NCI-H2029 treated with DMSO at 0.1 percent for 48 hours (cell line): ENCODE measurements at regions not wholly inside any gene's neighbourhood (a gene's known extent, or its start where the extent isn't known, plus 50 kb on each side); places are given as distances from the start of the nearest gene placed in this dataset.

ENCODE experiments used
- DNase-seq: peaks from one replicate; lab custom pipeline; 2025; lab: John Stamatoyannopoulos, UW

- DNase-seq = no peak
Measured at GRCh38 chr13:78334059-78334458, 269.3 kb downstream of the POU4F1 start.

DNA sequence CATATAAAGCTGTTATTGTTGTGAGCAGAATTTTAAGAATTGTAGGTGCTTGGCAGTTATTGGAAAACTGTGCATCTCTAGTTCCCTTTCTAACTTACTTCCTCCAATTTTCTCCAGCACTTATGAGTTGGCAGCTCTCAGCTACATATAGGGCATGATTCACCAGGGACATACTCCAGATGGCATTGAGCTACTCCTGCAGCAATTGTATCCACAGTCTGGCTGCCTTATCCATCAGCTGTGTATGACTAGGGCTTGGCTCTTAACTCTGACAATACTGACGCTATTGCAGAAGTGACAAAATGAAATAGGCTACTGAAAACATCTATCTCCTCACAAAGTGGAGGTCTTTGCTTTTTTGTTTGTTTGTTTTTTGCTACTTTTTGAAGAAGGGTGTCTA lies 276.7 kb downstream of the POU4F1 start:
- no peak for DNase-seq

GRCh38 chr13:78325585-78325984 lies 277.8 kb downstream of the POU4F1 start:
- no peak for DNase-seq

DNA sequence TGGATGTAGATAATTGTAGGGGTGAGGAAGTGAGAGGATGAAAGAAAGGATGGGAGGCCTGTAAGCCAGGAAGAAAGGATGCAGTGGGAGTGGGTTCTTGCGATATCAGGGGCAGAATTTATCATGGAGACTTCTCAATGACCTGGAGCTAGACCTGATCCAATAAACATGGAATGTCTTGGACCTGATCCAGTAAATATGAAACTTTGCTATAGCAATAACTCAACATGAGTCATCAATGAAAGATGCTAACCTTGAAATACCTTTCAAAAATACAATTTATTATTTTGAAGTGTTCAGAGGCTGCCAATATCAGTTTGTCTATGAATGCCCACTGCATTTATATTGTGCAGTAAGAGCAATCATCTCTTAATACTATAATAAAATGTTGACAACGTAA lies 279.5 kb downstream of the POU4F1 start:
- no peak for DNase-seq

DNA sequence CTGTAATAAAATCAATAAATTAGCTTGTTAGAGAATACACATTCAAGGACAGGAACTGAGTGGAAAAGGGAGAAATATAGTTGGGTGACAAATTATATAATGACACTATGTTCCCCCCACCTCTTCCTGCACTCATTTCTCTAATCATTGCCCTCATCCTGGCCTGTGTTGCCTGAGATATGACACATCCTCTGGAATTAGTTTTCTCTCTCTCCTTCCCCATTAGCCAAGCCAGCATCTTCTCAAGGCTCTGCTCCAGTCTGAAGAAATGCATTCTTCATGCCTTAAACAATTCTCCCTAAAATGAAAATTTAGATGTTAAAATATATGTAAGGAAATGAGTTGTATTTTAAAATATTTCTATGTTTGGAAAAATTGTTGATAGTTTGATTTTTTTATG lies 280.3 kb downstream of the POU4F1 start:
- no peak for DNase-seq

- DNase-seq = no peak
Measured at GRCh38 chr13:78319101-78319627, 284.2 kb downstream of the POU4F1 start.

DNA sequence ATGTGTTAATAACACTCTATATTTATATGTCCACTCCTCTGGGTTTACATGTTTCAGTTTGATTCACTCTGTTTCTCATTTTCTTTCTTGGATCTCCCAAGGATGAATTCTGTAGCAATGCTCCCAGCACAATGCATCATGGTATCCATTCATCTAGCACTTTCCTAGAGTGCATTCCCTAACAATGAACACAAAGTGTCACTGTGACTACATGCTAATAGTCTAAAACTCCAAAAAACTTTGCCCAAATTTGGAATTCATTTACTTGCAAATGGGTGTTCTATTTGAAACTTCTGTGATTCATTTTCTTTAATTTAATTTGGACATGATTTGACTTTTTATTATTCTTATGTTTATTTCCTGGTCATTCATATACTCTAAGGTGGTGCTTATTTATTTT lies 286.3 kb downstream of the POU4F1 start:
- no peak for DNase-seq

- DNase-seq = no peak
Measured at GRCh38 chr13:78309497-78310180, 293.7 kb downstream of the POU4F1 start.

DNA sequence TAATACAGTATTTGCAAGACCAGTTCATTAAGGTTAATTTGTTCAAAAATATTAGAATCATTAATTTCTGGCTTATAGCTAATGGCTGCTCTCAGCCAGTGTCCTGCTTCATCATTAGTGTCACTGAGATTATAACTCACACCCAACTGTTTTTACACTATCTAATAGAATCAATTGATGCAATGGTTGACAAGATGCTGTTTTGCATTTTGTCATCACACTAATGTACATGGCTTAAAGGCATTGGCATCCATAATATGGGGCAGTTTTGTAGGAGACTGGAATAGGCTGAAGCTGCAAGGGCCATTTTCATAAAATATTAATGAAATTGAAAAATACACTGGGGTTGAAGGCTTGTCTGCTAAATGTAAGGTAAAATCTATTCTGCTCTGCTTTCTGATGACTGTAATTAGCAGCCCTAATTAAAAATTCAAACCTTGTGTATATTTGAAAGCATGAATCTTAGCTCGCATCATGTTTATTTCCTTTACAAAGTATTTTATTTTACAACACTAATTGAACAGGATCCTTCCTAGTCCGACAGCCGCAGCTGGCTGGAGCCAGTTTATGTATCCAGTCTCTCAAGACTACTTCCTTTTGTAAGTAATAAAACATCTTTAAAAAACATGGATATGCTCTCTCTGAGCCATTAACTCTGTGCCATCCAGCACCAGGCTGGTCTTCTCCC lies 296.7 kb downstream of the POU4F1 start:
- no peak for DNase-seq

- DNase-seq = no peak
Measured at GRCh38 chr13:78305171-78305570, 298.2 kb downstream of the POU4F1 start.

DNA sequence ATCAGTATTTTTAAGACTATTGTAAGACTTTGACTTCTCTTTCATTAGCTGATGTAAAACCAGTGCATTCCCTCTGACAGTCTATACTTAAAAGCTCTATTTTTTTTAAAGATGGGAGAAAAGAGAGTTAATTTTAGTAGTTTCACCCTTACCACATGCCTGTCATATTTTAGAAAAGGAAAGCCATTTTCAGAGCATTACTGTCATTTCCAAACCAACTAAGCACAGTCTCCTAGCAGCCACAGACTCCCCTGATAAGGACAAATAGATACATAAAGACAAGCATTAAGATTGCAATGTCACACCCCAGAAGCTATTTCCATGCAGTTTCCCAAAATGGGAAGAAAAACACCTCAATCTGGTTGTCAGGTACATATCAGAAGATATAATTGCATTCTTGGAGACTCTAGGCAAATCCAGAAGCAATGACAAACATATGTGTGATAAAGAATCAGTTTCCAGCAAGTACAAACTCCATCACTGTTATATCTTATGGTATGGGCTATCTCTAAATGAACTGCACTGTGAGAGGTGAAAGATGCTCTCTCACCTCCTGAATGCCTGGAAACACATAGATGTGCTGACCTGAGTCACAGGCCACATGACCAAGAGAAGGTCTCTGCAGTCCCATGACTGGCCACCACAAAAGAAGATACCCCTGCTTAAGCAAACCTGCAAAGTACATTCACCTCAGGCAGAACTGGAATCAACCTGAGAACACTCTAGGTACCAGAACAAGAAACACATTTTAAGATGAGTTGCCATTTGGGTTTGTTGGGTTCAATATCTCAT lies 303.3 kb downstream of the POU4F1 start:
- DNase-seq = no peak

GRCh38 chr13:78298657-78299056 lies 304.7 kb downstream of the POU4F1 start:
- no peak for DNase-seq

DNA sequence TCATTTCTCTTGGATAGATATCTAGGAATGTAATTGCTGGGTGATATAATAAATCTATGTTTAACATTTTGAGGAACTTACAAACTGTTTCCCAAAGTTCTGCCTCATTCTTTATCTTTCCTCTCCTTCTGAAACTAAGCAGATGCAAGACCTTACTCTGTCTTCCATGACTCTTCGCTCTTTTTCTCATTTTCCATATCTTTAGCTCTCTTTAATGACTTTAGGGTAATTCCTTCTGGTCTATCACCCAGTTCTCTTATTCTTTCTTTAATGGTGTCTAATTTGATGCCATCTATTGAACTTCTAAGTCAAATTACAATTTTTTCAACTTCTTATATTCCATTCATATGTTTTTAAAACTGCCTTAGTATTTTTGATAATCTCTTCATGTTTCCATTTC lies 316.6 kb downstream of the POU4F1 start:
- no peak for DNase-seq

GRCh38 chr13:78265098-78265497 lies 338.3 kb downstream of the POU4F1 start:
- DNase-seq = no peak

DNA sequence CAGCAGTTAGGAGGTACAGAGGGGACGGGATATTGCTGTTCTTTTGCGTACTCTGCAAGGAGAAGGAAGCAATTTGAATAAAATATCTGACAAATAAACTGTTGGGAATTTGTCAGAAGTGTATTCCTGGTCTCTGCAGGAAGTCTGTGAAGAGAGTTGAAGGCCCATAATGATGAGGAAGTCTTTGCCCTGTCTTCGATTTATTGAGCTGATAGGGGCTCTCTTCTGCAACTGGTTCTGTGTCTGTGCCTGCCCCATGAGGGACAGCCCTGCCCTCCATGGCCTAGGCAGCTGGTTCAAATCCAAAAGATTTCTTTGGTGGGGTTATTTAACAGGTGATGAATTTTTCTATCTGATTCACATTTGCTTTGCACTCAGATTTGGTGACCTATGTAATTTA lies 339.7 kb upstream of the EDNRB start:
- DNase-seq = no peak

GRCh38 chr13:78256484-78256883 lies 337.9 kb upstream of the EDNRB start:
- DNase-seq = no peak

DNA sequence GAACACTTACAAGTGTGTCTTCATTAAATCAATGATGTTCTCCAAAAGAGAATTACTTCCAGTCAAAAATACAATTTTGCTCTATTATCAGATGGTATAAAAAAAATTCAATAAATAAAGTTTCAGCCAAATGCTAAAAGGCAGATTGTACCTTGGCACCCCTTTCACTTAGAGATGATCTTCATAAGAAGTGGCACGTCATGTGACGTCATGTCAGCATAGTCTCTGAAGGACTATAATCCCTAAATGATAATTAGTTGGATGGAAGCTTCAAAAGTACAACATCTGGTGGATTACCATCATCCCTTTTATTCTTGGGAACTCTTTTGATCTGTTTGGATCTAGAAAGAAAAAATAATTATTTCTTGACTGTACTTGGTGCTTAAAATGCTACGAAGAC lies 335.5 kb upstream of the EDNRB start:
- no peak for DNase-seq

GRCh38 chr13:78247362-78247761 lies 328.7 kb upstream of the EDNRB start:
- no peak for DNase-seq

GRCh38 chr13:78241278-78241919 lies 322.8 kb upstream of the EDNRB start:
- DNase-seq = peak; percentile 0

GRCh38 chr13:78239714-78240113 lies 321.1 kb upstream of the EDNRB start:
- no peak for DNase-seq

- DNase-seq = no peak
Measured at GRCh38 chr13:78238911-78239310, 320.3 kb upstream of the EDNRB start.

DNA sequence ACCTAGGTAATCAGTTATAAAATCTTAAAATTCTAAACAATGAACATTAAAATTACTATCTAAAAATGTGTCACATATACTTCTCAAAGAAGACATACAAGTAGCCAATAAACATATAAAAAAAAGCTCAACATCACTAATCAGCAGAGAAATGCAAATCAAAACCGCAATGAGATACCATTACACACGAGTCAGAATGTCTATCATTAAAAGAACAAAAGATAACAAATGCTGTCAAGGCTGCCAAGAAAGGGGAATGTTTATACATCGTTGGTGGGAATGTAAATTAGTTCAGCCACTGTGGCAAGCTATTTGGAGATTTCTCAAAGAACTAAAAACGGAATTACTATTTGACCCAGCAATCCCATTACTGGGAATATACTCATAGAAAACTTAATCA lies 310.3 kb upstream of the EDNRB start:
- no peak for DNase-seq
